NCI-H510A (cell line): ENCODE measurements at regions not wholly inside any gene's neighbourhood (a gene's known extent, or its start where the extent isn't known, plus 50 kb on each side); places are given as distances from the start of the nearest gene placed in this dataset.
"Not testable (repeated sequence)": the region's sequence is repeated elsewhere in the genome, so short reads cannot be mapped to it uniquely, and the experiment has no call there.

Experiments used
- DNase-seq: peaks from one replicate; lab custom pipeline; 2025; lab: John Stamatoyannopoulos, UW

GRCh38 chr11:22441831-22442230 is 103.7 kb downstream of the SLC17A6 start:
- no peak for DNase-seq

GRCh38 chr11:22435582-22435981 is 97.4 kb downstream of the SLC17A6 start:
- not testable (repeated sequence) for DNase-seq

- no peak for DNase-seq
These were observed 95.3 kb downstream of the SLC17A6 start for GRCh38 chr11:22433517-22433916.

- no peak for DNase-seq
These were observed 94.9 kb downstream of the SLC17A6 start for GRCh38 chr11:22433094-22433455.

- DNase-seq, result no peak
These were observed 94.3 kb downstream of the SLC17A6 start for GRCh38 chr11:22432291-22433093.

- no peak for DNase-seq
These were observed 92.9 kb downstream of the SLC17A6 start for GRCh38 chr11:22431106-22431505.

- DNase-seq, result no peak
These were observed 92.5 kb downstream of the SLC17A6 start for GRCh38 chr11:22430639-22431038.

- no peak for DNase-seq
These were observed 92.0 kb downstream of the SLC17A6 start for GRCh38 chr11:22430141-22430541.
